ENCODE measurements at regions not wholly inside any gene's neighbourhood (a gene's known extent, or its start where the extent isn't known, plus 50 kb on each side); places are given as distances from the start of the nearest gene placed in this dataset.

DNA sequence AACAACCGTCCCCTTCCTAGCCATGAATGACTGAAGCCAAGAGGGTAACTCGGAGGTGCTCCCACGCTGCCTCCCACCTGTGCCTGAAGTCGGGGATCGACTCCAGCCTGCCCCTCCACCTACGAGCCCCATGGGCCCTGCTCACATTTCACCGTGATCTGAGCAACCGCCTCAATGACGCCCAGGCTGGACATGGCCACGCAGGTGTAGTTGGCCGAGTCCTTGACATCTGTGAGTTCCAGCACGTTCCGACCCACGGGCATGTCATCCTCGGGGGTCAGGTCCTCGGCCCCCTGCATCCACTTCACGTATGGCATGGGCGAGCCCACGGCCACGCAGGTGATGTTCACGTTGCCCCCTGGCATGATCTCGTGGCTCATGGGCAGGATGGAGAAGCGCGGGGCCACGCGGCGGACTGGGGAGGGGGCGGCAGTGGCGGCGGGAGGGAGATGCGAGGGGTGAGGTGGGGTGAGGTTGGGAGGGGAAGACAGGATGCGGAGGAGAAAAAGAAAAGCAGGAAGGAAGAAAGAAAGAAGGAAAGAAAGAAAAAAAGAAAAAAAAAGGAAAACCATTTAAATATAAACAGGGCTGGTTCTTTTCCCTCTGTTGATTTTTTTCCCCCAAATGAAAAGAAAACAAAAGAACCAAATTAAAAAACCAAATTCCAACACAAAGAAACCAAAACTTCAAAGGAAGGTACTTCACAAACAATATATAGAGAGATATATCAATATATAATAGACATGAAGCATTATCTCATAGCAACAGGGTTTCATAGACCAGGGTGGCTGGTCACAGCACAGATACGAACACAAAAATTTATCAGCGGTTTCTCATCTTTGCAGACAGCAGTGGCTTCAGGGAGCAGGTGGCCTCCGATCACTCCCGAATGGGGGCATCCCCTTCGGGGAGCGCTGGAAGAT, 94.7 kb downstream of the PTPRS start:
- DNase-seq (no peak), ATAC-seq (ENCODE audit: low read depth) (no peak)
- Histone ChIP-seq H3K36me3 (replicated peaks in 1 of 2; ENCODE audit: control extremely low read depth in 1 of 2, control insufficient read depth in 1 of 2, extremely low read depth in 1 of 2, insufficient read depth in 2 of 2, low read length in 1 of 2) (no peaks in the 10 kb centered on the region), H2AFZ (ENCODE audit: insufficient read depth, low read depth, low read length, poor library complexity, severe bottlenecking) (no peak overlapping the region), H3K9ac (ENCODE audit: low read length) (no peak overlapping the region), H4K20me1 (ENCODE audit: control insufficient read depth, insufficient read depth, low read length, poor library complexity, severe bottlenecking) (no peaks in the 10 kb centered on the region), H3K79me2 (ENCODE audit: control insufficient read depth, insufficient read depth, low read length) (no peaks in the 10 kb centered on the region), H3K4me1 (ENCODE audit: control insufficient read depth in 2 of 2, insufficient read depth in 2 of 2, low read length in 2 of 2) (no peaks in the 10 kb centered on the region), H3K27me3 (replicated peaks in 1 of 4; ENCODE audit: control extremely low read depth in 1 of 4, control insufficient read depth in 3 of 4, insufficient read depth in 4 of 4, low read length in 3 of 4) (no peaks in the 10 kb centered on the region), H3K9me3 (ENCODE audit: control extremely low read depth in 1 of 3, control insufficient read depth in 2 of 3, insufficient read depth in 1 of 3, low read length in 2 of 3) (no peaks in the 10 kb centered on the region), H3K27ac (ENCODE audit: low read length in 2 of 2) (no peak overlapping the region), H3K4me2 (replicated peaks; ENCODE audit: low read depth, low read length, poor library complexity, severe bottlenecking) (no peak overlapping the region), H3K4me3 (ENCODE audit: control extremely low read depth in 1 of 5, extremely low read depth in 1 of 5, insufficient read depth in 1 of 5, low read depth in 2 of 5, low read length in 4 of 5) (no peak overlapping the region)
- peaks cover 5% of the 10 kb centered on the region for H3K27me3 Mint-ChIP-seq
- TF ChIP-seq EZH2 (IDR thresholded peaks at IDR 0.05; ENCODE audit: borderline replicate concordance, insufficient read depth, low read depth, low read length, poor library complexity, severe bottlenecking) (no peak), CTCF (IDR thresholded peaks at IDR 0.05) (no peak)
- H3K9me3 Mint-ChIP-seq (ENCODE audit: insufficient read depth): no peaks in the 10 kb centered on the region
- H3K4me3 Mint-ChIP-seq: no peak overlapping the region
- ChIA-PET POLR2A (no interaction called here), CTCF (no interaction called here)
- no peaks in the 10 kb centered on the region for H3K4me1 Mint-ChIP-seq
- intact Hi-C loops (cut with micrococcal nuclease): no loop called here
- H3K27ac Mint-ChIP-seq: no peak overlapping the region
- WGBS (ENCODE audit: insufficient coverage): 96% methylated on average over 30 of the region's 38 CpGs

DNA sequence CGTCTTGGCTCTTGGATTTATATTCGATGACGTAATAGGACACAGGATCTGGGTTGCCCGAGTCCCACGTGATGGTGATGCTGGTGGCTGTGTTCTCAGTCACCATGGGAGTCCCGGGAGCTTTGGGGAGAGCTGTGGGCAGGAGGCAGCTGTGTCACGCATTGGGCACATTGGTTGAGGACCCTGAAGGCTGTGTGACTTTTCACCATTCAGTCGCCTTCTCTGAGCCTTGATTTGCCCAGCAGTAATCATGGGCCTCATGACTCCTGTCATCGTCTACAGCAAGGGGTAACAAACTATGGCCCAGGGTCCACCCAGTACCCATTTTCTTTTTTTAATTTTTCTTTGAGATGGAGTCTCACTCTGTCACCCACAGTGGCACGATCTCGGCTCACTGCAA, 96.3 kb downstream of the PTPRS start:
- Histone ChIP-seq H2AFZ (ENCODE audit: insufficient read depth, low read depth, low read length, poor library complexity, severe bottlenecking) (no peak overlapping the region), H3K79me2 (ENCODE audit: control insufficient read depth, insufficient read depth, low read length) (no peaks in the 10 kb centered on the region), H3K4me1 (ENCODE audit: control insufficient read depth in 2 of 2, insufficient read depth in 2 of 2, low read length in 2 of 2) (no peaks in the 10 kb centered on the region), H3K27ac (ENCODE audit: low read length in 2 of 2) (no peak overlapping the region), H3K4me3 (ENCODE audit: control extremely low read depth in 1 of 5, extremely low read depth in 1 of 5, insufficient read depth in 1 of 5, low read depth in 2 of 5, low read length in 4 of 5) (no peak overlapping the region), H4K20me1 (ENCODE audit: control insufficient read depth, insufficient read depth, low read length, poor library complexity, severe bottlenecking) (no peaks in the 10 kb centered on the region), H3K36me3 (replicated peaks in 1 of 2; ENCODE audit: control extremely low read depth in 1 of 2, control insufficient read depth in 1 of 2, extremely low read depth in 1 of 2, insufficient read depth in 2 of 2, low read length in 1 of 2) (no peaks in the 10 kb centered on the region), H3K27me3 (replicated peaks in 1 of 4; ENCODE audit: control extremely low read depth in 1 of 4, control insufficient read depth in 3 of 4, insufficient read depth in 4 of 4, low read length in 3 of 4) (no peaks in the 10 kb centered on the region), H3K9me3 (ENCODE audit: control extremely low read depth in 1 of 3, control insufficient read depth in 2 of 3, insufficient read depth in 1 of 3, low read length in 2 of 3) (no peaks in the 10 kb centered on the region), H3K9ac (ENCODE audit: low read length) (no peak overlapping the region), H3K4me2 (replicated peaks; ENCODE audit: low read depth, low read length, poor library complexity, severe bottlenecking) (no peak overlapping the region)
- ChIA-PET POLR2A (no interaction called here), CTCF (no interaction called here)
- no peaks in the 10 kb centered on the region for H3K9me3 Mint-ChIP-seq (ENCODE audit: insufficient read depth)
- H3K27ac Mint-ChIP-seq: no peak overlapping the region
- H3K4me3 Mint-ChIP-seq: no peak overlapping the region
- TF ChIP-seq EZH2 (IDR thresholded peaks at IDR 0.05; ENCODE audit: borderline replicate concordance, insufficient read depth, low read depth, low read length, poor library complexity, severe bottlenecking) (no peak), CTCF (IDR thresholded peaks at IDR 0.05) (no peak)
- ATAC-seq (ENCODE audit: low read depth) (no peak), DNase-seq (no peak)
- no peaks in the 10 kb centered on the region for H3K4me1 Mint-ChIP-seq
- intact Hi-C loops (cut with micrococcal nuclease): no loop called here
- peaks cover 5% of the 10 kb centered on the region for H3K27me3 Mint-ChIP-seq
- WGBS (ENCODE audit: insufficient coverage): 96% methylated on average over 11 of the region's 11 CpGs
